Inflammatory macrophage (primary cell): ENCODE measurements at regions not wholly inside any gene's neighbourhood (a gene's known extent, or its start where the extent isn't known, plus 50 kb on each side); places are given as distances from the start of the nearest gene placed in this dataset.
"Not testable (repeated sequence)": the region's sequence is repeated elsewhere in the genome, so short reads cannot be mapped to it uniquely, and the experiment has no call there.

Experiments used
- DNase-seq, 2 donors: peaks; one replicate each; pipeline ENCODE4 v3.0.0-alpha.2; 2020 to 2022

DNA sequence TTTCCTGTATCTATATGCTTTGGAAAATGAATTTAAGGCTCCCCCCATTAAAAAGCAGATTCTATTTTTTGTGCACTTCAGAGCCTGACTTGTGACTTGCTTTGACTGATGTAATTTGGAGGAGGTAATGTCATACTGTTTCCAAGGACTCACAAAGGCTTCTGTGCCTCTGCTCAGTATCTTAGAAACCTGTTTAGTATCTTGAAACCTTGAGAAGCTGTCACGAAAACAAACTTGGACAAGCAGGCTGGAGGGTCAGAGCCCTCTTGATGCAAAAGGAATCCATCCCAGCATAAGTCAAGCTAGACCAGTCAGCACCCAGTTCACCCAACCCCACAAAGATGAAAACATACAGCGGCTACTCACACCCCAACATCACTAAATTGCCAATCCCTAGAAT, 560.0 kb upstream of the PCDH7 start:
- no peak for DNase-seq

DNA sequence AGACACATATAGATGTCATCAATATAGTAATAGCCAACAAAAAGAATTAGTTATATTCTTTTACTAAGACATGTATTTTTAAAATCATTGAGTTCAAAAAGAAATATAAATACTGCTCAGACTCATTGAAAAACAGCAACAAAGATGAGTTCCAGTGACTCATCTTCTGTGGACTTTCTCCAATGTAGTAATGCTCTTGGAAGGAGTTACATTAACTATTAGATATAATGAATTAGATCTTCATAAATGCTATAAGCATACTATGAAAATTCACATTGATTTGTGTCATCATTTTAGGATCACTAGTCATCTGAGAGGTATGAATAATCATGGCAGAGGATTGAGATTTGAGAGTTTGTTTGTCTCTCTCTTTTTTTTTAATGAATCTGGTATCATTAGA, 547.8 kb upstream of the PCDH7 start:
- DNase-seq: no peak

DNA sequence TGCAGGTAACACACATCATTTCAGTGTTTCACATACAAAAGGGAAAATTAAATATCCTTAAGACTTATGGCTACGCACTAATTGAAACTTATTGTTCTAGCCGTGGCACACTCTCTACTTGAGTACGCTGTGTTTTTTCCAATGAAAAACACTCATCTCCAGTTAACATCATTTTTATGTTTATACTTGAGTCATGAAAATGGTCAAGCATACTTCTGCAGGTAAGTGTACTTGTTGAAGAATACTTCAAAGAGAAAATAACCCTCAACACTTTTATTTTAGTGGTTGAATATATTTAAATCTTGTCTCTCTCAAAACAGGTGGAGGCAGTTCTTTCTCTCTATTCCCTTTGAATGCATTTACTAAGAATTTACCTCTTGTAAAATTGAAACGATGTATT, 538.7 kb upstream of the PCDH7 start:
- no peak for DNase-seq

DNA sequence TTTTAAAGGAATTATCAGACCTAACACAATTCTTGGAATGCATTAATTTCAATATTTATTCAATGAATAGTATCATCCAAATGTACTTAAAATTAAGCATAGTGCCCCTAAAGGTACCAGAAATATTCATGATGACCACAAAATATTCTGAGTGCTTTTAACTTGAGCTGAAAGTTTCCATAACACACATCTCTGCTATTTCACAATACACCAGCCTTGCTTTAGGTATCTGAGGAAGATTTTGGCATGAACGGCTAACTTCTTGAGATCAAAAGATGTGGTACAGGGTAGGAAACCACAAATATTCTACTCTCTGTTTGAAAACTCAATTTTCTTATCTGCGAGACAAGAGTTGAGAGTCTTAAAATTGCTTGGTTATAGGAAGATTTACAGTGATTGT, 538.3 kb upstream of the PCDH7 start:
- DNase-seq: no peak

DNA sequence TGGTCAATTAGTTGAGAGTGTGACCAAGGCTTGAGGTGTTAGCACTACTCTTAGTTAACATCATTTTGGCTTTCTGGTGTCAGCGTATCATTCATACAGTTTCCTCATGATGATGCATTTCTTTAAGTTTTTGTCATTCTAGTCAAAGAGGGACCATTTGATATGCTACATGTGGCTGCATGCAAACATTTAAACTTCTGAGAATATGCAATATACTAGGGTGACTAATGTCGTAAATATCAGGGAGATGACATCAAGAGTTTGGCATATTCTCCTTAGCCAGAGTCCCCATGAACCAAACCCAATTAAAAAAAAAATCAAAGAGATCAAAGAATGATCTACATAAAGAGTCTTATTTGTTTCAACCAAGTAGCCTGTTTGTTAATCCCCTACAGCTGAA, 537.4 kb upstream of the PCDH7 start:
- DNase-seq: no peak

DNA sequence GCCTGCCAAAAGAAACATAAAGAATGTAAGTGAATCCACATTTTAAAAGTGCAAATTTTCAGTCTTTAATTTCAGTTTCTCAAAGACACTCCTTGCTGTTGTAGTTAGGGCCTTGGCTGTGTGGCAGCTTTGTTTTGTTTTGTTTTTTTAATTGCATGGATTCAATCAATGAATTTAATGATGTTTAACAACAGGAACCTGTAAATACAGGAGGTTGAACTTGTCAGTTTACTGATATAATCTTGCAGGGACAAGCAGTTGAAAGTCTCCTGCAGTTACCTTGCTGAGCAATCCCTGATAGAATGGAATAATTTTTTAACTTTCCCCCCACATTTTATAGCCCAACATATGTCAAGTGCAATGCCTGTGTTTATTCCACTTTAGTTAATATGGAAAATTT, 528.3 kb upstream of the PCDH7 start:
- DNase-seq: no peak

DNA sequence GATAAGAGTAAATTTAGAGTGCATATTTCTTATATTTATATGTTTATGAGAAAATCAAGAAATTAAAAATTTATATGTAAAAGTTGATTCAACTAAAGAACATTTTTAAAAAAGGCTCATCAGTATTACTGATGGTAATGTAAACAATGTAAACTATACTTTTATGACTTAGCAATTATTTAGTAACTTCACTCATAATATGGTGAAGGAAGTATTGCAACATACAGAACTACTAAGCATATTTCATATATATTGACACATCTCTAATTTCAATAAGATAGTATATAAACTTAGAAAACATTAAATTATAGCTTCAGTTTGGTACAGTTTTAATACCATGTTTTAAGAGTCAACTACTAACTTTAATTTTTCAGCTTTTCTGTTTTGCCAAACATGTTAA, 512.8 kb upstream of the PCDH7 start:
- DNase-seq: no peak

DNA sequence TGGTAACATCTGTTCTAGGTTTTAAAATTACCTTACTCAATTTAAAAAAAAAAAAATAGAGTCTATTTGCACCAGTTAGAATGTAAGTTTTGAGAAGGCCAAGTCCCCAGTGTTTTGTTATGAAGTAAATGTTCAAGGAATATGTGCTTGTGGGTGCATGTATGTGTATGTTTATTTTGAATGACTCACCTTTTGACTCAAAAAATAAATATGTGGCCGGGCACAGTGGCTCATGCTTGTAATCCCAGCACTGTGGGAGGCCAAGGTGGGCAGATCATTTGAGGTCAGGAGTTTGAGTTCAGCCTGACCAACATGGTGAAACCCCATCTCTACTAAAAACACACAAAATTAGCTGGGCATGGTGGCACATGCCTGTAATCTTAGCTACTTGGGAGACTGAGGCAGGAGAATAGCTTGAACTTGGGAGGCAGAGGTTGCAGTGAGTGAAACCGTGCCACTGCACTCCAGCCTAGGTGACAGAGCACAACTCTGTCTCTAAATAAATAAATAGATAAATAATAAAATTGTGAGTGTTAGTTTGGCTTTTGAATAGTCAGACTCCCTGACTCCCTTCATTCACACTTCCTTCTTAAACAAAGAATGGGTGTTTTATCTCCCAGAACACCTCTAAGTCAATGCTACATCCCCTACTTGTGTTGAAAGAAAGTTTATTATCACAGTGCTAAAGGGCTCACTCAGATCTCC, 511.3 kb upstream of the PCDH7 start:
- no peak for DNase-seq

DNA sequence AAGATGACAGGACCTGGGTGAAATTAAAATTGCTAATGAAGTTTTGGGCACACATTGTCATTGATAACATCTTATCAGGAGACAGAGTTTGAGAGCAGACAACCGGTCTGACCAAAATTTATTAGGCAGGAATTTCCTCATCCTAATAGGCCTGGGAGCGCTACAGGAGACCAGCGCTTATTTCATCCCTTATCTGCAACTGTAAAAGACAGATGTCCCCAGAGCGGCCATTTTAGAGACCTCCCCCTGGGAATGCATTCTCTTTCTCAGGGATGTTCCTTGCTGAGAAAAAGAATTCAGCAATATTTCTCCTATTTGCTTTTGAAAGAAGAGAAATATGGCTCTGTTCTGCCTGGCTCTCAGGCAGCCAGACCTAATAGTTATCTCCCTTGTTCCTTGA, 504.2 kb upstream of the PCDH7 start:
- not testable (repeated sequence) for DNase-seq

DNA sequence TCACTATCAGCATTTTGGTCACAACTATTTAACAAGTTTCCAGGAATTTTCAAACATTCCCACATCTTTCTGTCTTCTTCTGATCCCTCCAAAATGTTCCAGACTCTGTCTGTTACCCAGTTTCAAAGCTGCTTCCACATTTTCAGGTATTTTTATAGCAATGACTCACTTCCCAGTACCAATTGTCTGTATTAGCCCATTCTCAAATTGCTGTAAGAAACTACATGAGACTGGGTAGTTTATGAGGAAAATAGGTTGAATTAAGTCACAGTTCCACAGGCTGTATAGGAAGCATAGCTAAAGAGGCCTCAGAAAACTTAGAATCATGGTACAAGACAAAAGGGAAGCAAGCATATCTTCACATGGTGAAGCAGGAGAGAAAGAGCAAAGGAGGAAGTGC, 475.0 kb upstream of the PCDH7 start:
- no peak for DNase-seq

DNA sequence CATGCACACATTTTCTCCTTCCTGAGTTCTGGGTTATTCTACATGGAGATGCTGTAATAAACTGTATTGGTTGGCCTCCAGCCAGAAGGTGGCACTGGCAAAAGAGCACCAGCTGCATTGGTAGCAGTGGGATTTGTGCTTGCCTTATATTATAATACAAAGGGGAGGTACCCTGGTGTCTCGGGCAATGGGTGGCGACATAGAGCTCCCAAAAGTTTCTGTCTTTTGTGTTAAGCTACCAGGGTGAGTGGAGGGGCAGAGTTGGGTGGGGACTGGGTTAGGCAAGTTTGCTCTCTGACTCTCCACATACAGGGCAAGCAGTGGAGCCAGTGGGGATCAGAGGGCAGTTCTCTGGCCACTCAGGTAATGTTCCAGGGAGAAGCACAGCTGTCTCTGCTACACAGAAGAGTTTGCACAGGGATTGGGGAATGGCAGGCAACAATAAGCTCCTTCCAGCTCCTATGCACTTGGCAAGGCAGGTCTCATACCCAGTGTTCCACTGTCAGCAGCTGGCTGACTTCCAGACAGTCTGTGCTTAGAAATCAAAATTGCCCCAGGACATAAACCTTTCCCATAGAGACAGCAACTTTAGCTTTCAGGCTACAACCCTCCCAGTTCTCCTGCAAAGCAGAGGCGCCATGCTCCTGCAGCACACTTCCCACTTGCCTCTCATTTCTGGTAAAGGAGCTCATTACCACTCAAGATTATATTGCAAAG, 463.9 kb upstream of the PCDH7 start:
- no peak for DNase-seq

DNA sequence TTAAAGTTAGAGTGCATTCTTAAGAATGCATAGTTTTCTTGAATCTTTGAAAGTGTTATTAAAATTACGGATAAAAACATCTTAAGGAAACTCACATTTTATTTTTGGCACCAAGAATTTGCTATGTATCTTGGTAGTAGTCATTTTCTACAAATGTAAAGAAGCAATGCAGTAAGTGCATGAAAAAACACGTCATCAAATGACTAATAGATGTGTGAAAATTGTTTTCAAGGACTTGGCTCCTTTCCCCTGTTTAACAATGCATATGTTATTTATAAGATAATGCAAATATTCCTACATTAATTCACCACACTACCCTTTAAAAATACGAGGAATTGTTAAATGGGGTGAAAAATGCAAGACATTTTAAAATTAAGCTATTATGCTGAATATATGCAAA, 461.2 kb upstream of the PCDH7 start:
- no peak for DNase-seq

DNA sequence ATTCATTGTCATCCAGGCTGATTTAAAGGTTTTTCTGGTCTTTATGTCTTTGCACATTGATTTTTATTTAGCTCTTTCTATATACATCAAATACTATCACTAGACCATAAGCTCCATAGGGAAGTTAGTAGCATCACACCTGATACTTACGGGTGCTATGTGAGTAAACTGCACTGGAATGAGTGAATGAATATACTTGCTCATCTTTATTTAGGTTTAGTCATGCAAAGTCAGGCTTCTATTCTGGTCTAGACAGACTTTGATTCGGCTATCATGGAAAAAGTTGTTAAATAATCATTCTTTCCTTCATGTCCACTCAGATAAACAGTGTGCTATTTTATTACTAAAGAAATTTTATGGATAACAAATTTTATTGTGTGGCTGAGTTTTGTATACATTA, 457.8 kb upstream of the PCDH7 start:
- no peak for DNase-seq

DNA sequence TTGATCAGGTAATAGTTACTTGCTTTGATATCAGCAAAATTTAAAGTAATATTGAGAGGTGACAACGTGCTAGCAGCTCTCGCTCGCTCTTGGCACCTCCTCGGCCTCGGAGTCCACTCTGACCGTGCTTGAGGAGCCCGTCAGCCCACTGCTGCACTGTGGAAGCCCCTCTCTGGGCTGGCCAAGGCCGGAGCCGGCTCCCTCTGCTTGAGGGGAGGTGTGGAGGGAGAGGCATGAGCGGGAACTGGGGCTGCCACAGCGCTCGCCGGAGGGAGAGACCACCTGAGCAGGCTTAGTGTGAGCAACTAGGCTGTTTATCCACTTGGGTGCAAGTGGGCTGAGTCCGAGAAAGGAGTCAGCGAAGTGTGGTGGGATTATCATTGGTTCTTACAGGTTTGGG, 455.7 kb upstream of the PCDH7 start:
- DNase-seq: no peak

DNA sequence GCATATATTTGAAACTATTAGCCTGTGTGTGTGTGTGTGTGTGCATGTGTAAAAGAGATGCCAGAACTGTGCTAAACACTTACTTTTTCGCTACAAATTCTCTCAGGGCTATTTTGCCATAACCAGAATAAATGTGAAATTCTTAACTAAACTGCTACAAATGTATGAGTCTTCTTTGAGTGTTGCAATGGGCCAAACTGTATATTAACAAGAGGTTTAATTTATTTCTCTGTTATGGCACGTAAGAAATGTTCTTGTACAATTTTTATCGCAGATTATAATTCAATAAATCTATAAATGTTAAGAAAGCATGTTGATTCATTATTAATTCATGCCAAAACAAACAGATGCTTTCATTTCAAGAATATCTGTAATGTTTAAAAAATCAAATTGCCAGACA, 454.5 kb upstream of the PCDH7 start:
- DNase-seq: no peak

DNA sequence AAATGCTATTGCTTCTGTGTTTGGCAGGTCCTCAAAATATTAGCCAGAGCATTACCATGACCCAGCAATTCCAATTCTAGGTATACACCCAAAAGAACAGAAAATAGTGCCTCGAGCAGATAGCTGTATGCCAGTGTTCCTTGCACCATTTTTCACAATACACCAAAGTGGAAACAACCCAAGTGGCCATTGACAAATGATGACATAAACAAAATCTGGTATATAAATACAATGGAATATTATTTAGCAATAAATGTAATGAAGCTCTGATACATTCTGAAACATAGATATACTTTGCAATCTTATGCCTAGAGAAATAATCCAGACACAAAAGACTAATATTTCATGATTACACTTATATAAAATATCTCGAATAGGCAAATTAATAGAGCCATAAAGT, 451.8 kb upstream of the PCDH7 start:
- no peak for DNase-seq

DNA sequence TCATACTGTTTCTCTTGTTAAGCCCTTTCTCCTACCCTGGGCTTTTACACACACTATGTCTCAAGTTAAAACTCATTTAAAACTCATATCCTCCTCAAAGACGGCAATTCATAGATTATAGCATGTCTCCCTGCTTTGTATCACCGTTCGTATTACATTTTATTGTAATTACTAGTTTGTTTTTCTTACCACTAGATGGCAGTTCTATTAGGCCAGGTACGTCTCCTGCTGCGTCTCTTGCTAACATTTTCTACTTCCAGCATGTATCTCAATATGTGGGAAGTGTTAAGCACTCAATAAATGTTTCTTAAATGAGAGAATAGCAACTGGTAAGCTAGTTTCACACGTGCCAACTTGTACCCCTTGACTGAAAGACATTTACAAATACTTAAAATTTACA, 450.3 kb upstream of the PCDH7 start:
- no peak for DNase-seq

DNA sequence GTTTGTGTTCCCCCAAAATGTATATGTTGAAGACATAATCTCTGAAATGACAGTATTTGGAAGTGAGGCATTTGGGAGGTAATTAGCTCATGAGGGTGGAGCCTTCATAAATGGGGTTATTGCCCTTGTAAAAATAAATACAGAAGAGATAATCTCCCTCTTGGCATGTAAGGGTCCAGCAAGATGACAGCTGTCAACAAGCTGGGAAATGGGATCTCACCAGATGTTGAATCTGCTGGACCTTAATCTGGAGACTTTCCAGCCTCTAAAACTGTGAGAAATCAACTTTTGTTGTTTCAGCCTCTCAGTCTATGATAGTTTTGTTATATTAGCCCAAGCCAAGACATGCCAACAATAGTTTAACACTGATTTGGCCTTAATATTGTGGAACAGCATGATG, 438.2 kb upstream of the PCDH7 start:
- DNase-seq: no peak

DNA sequence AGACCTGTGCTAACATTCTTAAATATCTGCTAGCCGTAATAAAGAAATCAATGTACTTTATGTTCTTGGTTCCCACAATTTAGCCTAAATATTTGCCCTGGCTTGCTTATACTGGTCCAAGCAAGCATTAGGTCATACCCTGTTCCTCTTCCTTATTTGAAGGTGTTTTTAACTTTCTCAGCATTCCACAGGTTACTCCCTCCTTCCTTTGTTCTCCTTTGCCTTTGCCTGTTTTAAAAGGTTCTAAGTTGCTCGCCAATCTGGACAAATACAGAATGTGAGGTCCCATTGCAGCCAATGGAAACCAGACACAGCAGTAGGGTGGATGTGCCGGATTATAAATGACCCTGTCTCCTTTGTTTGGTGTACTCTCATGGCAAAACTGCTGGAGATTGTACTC, 436.8 kb upstream of the PCDH7 start:
- DNase-seq: no peak

DNA sequence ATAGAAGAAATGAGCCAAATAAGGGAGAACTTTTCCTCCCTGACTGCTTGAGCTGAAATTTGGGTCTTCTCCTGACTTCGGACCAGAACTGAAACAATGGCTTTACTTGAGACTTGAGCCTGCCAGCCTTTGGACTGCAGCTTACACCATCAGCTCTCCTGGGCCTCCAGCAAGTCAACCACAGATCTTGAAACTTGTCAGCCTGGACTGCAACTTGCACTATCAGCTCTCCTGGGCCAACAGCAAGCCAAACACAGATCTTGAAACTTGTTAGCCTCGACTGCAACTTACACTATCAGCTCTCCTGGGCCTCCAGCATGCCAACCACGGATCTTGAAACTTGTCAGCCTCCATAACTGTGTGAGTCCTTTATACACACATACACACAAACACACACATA, 425.9 kb upstream of the PCDH7 start:
- DNase-seq: no peak

DNA sequence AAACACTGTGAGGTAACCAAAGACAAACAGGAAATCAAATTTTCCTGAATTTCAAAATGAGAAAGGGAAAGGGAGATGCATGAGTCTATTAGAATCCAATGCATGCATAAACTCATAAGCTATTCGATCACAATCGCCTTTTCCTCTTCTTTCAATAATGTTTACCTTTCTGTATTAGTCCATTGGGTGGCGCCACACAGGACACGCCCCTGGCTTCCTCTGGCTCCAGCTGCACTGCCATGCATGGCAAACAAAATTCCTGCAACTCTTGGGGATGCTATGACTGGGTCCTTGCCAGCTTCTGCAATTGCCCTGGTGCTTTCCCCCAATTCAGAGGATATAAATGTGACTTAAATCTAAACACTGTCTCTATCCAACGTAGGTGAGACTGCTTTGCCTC, 424.5 kb upstream of the PCDH7 start:
- no peak for DNase-seq

DNA sequence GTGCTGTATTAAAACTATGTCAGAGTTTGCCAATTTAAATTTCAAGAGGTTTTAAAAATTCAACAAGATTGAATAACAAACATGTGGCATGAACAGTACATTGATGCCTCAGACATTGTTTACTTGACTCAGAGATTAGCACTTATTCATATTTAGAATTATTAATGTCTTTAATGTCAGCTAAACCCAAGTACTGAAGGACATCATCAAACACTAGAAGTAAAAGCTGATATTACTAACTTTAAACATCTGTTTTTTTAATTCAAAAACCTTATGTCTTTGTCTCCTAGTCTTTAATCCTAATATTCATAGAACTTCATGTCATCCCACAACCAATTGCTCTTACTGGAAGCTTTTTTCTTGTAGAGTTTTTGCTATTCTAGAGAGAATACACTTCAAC, 406.2 kb upstream of the PCDH7 start:
- DNase-seq: no peak

DNA sequence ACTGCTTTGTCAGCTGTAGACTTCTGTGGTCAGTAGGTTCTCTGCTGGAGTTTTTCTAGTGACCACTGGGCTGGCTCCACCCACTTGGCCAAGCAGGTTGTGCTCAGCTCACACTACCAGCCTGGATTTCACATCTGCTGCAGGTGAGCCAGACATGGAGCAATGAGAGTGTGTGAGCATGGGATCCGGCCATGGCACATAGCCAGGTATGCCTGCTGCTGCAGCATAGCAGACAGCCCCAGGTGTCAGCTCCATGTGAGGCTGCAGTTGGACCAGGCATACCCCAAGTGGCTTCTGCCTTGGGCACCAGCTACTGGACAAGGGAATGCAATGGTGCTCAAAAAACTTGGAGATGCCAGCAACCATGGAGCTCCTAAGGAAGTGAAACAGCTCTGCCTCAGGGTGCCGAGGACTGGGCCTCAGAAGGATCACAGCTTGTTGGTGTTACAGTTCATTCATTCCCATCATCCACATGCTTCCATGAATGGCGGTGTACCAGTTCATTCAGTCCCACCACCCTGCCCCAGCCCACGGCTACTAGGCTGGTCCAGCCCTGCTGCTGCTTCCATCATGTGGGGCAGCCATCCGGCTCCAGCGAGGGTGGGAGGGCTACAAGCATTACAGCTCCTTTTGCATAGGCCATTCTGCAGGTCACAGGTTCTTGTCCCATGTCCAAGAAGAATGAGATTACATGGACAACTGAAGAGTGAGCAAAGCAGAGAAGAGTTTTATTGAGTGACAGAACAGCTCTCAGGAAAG, 389.1 kb upstream of the PCDH7 start:
- no peak for DNase-seq

DNA sequence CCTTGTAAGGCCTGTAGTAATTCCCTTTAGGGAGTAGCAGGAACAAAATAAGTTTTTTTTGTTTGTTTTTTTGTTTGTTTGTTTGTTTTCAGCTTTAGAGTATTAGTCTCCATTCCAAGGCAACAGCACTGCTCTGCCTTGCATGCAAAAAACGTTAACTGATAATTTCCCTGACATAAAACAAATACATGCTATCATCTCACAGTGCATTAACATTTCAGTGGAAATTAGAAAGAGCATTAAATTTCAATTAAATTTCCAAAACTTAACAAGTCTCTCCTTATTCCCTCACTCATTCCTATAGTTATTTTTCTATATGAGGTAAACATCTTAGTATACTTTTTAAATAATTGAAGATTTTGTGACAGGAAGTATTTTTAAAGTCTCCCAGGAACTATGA, 378.4 kb upstream of the PCDH7 start:
- no peak for DNase-seq
